Fibroblast of skin of back (primary cell): ENCODE measurements at regions not wholly inside any gene's neighbourhood (a gene's known extent, or its start where the extent isn't known, plus 50 kb on each side); places are given as distances from the start of the nearest gene placed in this dataset.
A peak's percentile ranks its signal among the peaks of the same experiment; 100 is the strongest.
"Not testable (repeated sequence)": the region's sequence is repeated elsewhere in the genome, so short reads cannot be mapped to it uniquely, and the experiment has no call there.

Experiments used
- DNase-seq: peaks from one replicate; pipeline ENCODE4 v3.0.0-alpha.2; 2013

DNA sequence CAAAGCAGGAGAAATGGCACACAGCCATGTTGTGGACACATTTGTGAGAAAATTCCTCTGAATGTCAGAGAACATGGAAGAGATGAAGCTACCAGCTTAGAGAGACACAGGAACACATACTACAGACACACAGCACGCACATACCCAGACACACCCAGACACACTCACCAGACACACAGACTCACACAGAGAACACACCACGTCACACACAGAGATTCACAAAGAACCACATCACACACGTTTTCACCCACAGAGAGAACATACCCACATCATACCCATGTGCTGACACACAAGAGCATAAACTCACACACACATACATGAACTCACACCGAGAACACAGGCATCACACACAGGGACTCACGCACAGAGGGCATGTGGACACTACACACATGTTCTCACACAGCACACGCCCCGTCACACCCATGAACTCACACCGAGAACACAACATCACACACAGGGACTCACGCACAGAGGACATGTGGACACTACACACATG, 124.9 kb downstream of the METRNL start:
- DNase-seq: no peak

DNA sequence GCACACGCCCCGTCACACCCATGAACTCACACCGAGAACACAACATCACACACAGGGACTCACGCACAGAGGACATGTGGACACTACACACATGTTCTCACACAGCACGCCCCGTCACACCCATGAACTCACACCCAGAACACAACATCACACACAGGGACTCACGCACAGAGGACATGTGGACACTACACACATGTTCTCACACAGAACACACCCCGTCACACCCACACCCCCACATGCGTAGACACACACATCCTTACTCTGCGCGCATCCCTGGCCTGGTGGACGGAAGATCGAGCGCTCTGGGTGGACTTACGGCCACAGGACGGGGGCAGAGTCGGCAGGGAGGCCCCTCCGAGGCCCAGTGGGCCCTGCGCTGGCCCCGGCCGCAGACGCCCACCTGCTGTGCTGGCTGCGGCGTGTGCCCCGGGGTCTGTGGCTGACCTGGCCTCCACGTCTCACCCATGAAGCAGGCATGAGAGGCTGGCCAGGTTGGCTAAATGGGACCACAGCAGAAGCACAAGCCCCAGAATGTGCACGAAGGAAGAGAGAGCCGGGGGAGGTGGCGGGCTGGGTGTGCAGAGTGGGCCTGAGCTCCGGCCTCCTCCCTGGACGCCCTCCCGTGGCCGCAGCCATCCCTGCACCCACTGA, 125.5 kb downstream of the METRNL start:
- DNase-seq: not testable (repeated sequence)

DNA sequence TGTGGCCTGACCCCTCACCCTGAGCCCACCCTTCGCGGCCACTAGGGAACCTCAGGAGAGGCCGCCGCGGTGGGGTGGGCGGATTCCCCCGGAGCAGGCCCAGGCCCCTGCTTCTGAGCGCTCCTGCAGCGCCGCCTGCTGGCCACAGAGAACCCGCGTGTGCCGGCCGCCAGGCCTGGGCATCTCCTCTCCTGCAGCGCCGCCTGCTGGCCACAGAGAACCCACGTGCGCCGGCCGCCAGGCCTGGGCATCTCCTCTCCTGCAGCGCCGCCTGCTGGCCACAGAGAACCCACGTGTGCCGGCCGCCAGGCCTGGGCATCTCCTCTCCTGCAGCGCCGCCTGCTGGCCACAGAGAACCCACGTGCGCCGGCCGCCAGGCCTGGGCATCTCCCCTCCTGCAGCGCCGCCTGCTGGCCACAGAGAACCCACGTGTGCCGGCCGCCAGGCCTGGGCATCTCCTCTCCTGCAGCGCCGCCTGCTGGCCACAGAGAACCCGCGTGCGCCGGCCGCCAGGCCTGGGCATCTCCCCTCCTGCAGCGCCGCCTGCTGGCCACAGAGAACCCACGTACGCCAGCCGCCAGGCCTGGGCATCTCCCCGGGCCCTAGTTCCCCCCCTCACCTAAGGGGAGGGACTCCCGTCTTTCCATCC, 126.1 kb downstream of the METRNL start:
- DNase-seq: peak; percentile 54

DNA sequence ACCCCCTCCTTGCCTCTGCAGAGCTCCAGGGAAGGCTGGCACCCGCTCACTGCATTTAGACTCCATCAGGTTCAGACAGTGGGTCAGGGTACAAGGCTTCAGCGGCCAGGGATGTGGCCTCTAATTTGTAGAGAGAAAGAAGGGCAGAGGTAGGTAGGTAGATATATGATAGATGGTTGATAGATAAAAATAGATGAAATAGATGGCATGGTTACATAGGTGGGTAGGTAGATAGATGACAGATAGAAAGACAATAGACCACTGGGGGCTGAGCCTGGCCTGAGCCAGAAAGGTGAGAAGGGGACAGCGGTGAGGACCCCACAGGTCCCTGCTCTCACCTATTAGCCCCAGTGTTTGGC, 126.6 kb downstream of the METRNL start:
- not testable (repeated sequence) for DNase-seq

DNA sequence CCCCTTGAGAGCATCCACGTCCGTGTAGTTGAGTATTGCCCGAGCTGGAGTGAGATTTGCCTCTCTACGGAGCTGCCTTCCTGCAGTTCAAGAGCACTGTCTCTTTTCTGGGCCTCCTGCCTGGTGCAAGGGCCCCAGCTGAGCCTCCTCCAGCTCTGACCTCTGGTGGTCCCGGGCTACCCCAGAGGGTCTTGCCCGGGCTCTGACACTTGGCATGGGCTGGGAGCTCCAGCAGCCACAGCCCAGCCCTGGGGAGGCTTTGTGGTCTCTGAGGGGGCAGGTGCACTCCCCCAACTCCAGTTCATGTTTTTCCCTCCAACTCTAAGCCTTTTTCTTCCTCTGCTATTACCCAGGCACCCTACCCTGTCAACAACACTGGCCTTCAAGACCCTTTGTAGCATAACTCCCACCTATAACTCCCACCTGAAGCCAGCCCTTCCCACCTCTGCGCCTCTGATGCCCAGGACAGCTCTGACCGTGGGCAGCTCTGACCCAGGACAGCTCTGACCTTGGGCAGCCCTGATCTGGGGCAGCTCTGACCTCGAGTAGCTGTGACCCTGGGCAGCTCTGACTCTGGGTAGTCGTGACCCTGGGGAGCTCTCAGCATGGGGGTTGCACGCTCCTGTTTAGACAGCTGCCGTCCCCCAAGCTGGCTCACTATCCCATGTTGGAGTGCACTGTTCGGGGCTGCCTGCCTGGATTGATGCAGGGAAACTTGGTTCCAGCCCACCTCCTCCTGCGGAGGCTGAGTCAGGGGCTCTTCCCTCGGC, 127.6 kb downstream of the METRNL start:
- DNase-seq: not testable (repeated sequence)

DNA sequence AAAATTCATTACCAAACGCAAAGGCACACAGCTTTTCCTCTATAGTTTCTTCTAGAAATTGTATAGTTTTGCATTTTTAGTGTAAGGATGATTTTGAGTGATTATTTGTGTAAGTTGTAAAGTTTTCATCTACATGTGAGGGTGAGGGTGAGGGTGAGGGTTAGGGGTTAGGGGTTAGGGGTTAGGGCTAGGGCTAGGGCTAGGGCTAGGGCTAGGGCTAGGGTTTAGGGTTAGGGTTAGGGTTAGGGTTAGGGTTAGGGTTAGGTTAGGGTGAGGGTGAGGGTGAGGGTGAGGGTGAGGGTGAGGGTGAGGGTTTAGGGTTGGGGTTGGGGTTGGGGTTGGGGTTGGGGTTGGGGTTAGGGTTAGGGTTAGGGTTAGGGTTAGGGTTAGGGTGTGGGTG, 167.6 kb downstream of the METRNL start:
- DNase-seq: not testable (repeated sequence)
